Aorta (tissue), 5 donors: ENCODE measurements at regions not wholly inside any gene's neighbourhood (a gene's known extent, or its start where the extent isn't known, plus 50 kb on each side); places are given as distances from the start of the nearest gene placed in this dataset.

Source experiments
- ATAC-seq: fragments of 200-7000 bp; cut with Tn5 transposase; one replicate; pipeline ENCODE4 v1.9.1; 2022; ENCODE audit warnings: moderate library complexity; ENCODE audit not compliant: low FRiP score
- DNase-seq, 2 donors: peaks; one replicate each; pipeline ENCODE4 v3.0.0-alpha.2; 2020
- H3K27ac ChIP-seq, 2 donors: one replicate each; pipeline ENCODE4 v1.5.1; 2013; ENCODE audit warnings: low read length in 2 of 2, mild to moderate bottlenecking in 2 of 2, moderate library complexity in 2 of 2, control low read depth in 1 of 2, inconsistent platforms in 1 of 2, low read depth in 1 of 2
- H3K27me3 ChIP-seq, 2 donors: one replicate each; pipeline ENCODE4 v1.6.1; 2013; ENCODE audit warnings: control low read depth in 1 of 2, low read length in 1 of 2, mild to moderate bottlenecking in 1 of 2, moderate library complexity in 1 of 2; ENCODE audit not compliant: insufficient read depth in 2 of 2, control insufficient read depth in 1 of 2
- H3K36me3 ChIP-seq, 2 donors: one replicate each; pipeline ENCODE4 v1.6.1; 2013; ENCODE audit warnings: control low read depth in 1 of 2, low read length in 1 of 2, mild to moderate bottlenecking in 1 of 2; ENCODE audit not compliant: insufficient read depth in 2 of 2, control insufficient read depth in 1 of 2
- H3K4me1 ChIP-seq, 2 donors: one replicate each; pipeline ENCODE4 v1.6.1; 2013; ENCODE audit warnings: low read length in 2 of 2, control low read depth in 1 of 2, mild to moderate bottlenecking in 1 of 2, moderate library complexity in 1 of 2; ENCODE audit not compliant: insufficient read depth in 2 of 2, control insufficient read depth in 1 of 2
- H3K4me3 ChIP-seq, 2 donors: one replicate each; pipeline ENCODE4 v1.5.1; 2013; ENCODE audit warnings: low read length in 2 of 2, control low read depth in 1 of 2, mild to moderate bottlenecking in 1 of 2
- H3K9me3 ChIP-seq: one replicate; pipeline ENCODE4 v1.6.1; 2013; ENCODE audit warnings: mild to moderate bottlenecking, low read length; ENCODE audit not compliant: control insufficient read depth
- WGBS, 2 donors: extraction: QIAGEN DNeasy Blood & Tissue Kit; methylation state at CpG; one replicate each; pipeline ENCODE4 v1.1.7; 2013; 5-methylcytosine and 5-hydroxymethylcytosine counted together
- intact Hi-C, 2 donors: fragments of 100-400 bp; cut with DNase I; formaldehyde crosslinking; loops; one replicate each; pipeline versions ENCODE4 v1.14.2 to v1.15.0; 2022
- donor health status: healthy with polysubstance abuse.
- donor health status: Bipolar disorder and iron deficiency.
- donor health status: DM: no; HTN: no; CAD: no.
- donor health status: DM: no; HTN: no; CAD: no.
- donor health status: DM: yes; HTN: yes; CAD: no.

DNA sequence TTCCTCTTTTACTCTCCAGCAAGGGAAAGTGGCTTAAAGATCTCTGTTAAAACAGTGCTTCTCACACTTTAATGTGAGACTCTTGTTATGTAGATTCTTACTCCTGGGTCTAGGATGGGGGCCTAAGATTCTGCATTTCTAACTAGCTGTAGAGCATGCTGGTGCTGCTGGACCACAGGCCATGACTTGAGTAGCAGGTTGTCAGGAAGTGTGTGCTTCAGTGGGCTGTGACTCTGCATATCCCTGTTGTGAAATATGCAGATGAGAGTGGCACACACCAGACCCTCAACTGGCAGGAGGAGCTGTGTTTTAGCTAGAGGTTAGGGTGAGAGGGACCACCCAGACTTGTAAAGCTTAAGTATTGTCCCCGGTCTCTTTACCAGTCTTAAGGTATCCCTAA lies 191.1 kb upstream of the DMRT1 start:
- H3K36me3 ChIP-seq = no peaks in the 10 kb centered on the region
- 27 to 39% methylated on average over 1 of the region's 1 CpG for WGBS, 2 donors
- peak overlapping the region in 1 of 2 donors; percentile 60 for H3K4me3 ChIP-seq
- DNase-seq (no peak), ATAC-seq (no peak)
- no peaks in the 10 kb centered on the region for H3K9me3 ChIP-seq
- peaks cover 6% of the 10 kb centered on the region in 2 donors for H3K4me1 ChIP-seq
- no peaks in the 10 kb centered on the region for H3K27me3 ChIP-seq
- H3K27ac ChIP-seq = peak overlapping the region; percentile 46 to 74
- intact Hi-C loops = no loop called here

DNA sequence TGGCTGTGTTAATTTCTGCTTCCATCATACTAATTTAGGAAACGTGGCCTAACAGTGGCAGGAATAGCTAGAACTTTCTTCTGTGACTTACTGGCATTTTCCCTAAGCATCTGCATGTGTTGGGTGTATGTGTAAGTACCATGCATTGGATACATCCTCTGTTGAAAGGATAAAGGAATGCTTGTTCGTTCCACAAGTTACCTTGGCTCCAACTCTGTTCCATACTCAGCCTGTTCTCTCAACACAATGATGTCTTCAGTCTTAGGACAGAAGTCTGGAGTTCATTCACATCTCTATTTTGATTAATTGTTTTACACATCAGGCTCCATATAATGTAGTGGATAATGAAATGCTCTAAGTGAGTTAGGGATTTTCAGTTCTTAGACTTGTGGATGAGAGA lies 190.1 kb upstream of the DMRT1 start:
- ATAC-seq = no peak
- Histone ChIP-seq H3K4me1 (peaks cover 6 to 9% of the 10 kb centered on the region in 2 donors), H3K27me3 (no peaks in the 10 kb centered on the region), H3K9me3 (no peaks in the 10 kb centered on the region), H3K4me3 (no peak overlapping the region), H3K27ac (peak overlapping the region in 1 of 2 donors; percentile 43), H3K36me3 (no peaks in the 10 kb centered on the region)
- DNase-seq = no peak
- WGBS, 2 donors = 7 to 12% methylated on average over 2 of the region's 2 CpGs
- intact Hi-C loops = no loop called here

DNA sequence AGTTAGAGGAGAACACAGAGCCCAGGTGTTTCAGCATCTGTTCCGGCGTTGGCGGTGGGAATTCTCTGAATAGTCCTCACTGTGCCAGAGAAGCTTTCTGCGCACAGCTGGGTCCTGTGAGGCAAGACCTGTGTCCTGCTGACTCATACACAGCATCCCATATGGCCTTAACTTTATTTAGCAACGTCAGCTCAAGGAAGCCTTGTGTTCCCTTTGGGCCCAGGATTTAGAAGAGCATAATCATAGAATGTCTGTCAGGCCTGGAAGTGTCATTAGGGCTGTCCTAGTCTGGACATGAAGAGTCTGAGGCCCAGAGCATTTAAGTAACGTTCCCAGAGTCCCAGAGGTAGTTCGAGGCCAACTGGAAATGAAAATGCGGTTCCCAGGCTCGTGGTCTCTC lies 188.6 kb upstream of the DMRT1 start:
- no peak overlapping the region for H3K4me3 ChIP-seq
- H3K27ac ChIP-seq = no peak overlapping the region
- DNase-seq = no peak
- peak; percentile 36 for ATAC-seq
- peaks cover 6 to 9% of the 10 kb centered on the region in 2 donors for H3K4me1 ChIP-seq
- H3K27me3 ChIP-seq = no peaks in the 10 kb centered on the region
- intact Hi-C loops = no loop called here
- H3K36me3 ChIP-seq = no peaks in the 10 kb centered on the region
- 42 to 50% methylated on average over 9 of the region's 9 CpGs for WGBS, 2 donors
- no peaks in the 10 kb centered on the region for H3K9me3 ChIP-seq

DNA sequence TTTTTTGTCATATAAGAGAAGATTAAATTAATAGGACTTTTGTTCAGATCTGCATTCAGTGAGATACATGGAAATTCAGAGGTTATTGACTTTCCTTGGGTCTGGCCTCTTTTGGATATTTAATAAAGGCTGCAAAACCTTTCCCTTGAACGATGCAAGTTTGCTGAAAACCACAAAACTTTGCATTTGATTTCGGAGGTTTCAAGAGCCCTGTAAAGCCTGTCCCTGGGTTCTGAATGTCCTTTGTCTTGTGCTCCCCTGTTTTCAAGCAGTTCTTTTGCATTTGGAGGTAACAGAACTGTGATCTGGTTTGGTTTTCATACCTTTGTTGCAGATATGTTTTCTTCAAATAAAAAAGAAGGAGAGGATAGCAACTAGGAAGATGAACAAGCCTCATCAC lies 188.1 kb upstream of the DMRT1 start:
- H3K27me3 ChIP-seq = no peaks in the 10 kb centered on the region
- H3K9me3 ChIP-seq = no peaks in the 10 kb centered on the region
- no peak overlapping the region for H3K4me3 ChIP-seq
- WGBS, 2 donors = 45 to 49% methylated on average over 2 of the region's 2 CpGs
- DNase-seq = no peak
- H3K4me1 ChIP-seq = peaks cover 6 to 9% of the 10 kb centered on the region in 2 donors
- H3K36me3 ChIP-seq = no peaks in the 10 kb centered on the region
- ATAC-seq = no peak
- H3K27ac ChIP-seq = no peak overlapping the region
- intact Hi-C loops = no loop called here

DNA sequence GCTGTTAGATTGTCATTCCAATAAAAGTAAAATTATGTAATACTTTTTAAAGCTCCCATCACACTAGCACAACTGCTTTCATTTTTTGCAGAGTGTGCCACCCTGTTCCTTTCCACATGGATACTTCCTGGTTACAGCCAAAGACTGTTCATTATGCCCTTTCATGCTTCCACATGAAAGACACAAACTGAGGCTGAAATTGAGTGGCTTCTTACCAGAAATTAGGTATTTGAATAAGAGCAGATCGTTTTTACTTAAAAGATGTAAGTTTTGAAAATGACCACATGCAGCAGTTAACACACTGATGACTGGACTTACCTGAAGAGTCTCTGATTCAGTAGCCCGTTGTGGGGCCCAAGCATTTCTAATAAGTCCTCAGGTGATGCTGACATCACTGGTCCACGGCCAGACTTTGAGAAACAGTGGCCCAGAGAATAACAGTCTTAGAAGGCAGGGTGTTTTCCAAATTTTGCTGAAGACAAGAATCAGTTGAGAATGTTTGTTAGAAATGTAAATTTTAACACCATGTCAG lies 187.6 kb upstream of the DMRT1 start:
- peaks cover 6 to 9% of the 10 kb centered on the region in 2 donors for H3K4me1 ChIP-seq
- H3K9me3 ChIP-seq = no peaks in the 10 kb centered on the region
- 38 to 42% methylated on average over 3 of the region's 3 CpGs for WGBS, 2 donors
- intact Hi-C loops = no loop called here
- no peak overlapping the region for H3K27ac ChIP-seq
- no peak for ATAC-seq
- no peak overlapping the region for H3K4me3 ChIP-seq
- no peaks in the 10 kb centered on the region for H3K36me3 ChIP-seq
- DNase-seq = no peak
- H3K27me3 ChIP-seq = no peaks in the 10 kb centered on the region

DNA sequence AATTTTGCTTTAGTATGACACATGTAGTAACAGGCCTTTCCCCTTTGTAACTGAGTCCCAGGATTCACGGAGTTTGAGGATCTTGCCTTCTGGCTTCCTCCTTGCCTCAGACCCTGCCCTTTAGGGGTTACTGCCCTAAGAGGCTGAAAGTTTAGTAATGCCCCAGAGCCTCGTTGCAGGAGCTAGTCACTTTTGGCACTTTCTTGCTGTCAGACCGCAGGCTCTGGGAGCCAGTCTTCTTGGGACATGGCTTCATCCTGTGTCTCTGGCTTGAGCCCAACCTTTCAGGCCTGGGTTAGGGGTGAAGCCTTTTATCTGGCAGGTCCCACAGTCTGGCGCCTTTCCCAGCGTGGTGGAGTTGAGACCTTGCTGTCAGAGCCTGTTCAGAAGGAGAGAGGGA lies 185.6 kb upstream of the DMRT1 start:
- Histone ChIP-seq H3K4me1 (peaks cover 3 to 6% of the 10 kb centered on the region in 2 donors), H3K9me3 (no peaks in the 10 kb centered on the region), H3K4me3 (no peak overlapping the region), H3K27me3 (no peaks in the 10 kb centered on the region), H3K36me3 (no peaks in the 10 kb centered on the region), H3K27ac (peak overlapping the region; percentile 16 to 83)
- ATAC-seq (peak; percentile 38), DNase-seq (peak; percentile 82 to 87)
- intact Hi-C loops = no loop called here
- WGBS, 2 donors = 1 to 7% methylated on average over 5 of the region's 5 CpGs

DNA sequence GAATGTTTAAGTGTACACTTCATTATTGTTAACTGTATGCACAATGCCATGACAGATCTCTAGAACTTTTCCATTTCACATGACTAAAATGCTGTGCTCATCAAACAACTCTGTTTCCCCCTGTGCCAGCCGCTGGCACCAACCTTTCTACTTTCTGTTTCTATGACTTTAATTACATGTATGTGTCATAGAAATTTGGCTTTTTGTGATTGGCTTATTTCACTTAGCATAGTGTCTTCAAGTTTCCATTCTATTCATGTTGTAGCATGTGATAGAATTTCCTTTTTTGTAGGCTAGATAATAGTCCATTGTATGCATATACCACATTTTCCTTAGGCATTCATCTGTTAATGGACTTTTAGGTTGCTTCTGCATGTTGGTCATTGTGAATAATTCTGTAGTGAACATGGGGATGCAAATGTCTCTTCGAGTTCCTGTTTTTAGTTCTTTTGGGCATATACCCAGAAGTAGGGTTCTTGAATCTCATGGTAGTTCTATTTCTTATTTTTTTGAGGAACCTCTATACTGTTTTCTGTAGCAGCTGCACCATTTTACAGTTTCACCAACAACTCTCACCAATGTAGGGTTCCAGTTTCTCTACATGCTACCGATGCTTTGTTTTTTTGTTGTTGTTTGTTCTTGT lies 184.4 kb upstream of the DMRT1 start:
- 56% methylated on average over 3 of the region's 3 CpGs for WGBS, 2 donors
- DNase-seq = no peak
- no peak overlapping the region for H3K4me3 ChIP-seq
- H3K4me1 ChIP-seq = peaks cover 0 to 4% of the 10 kb centered on the region in 2 donors
- no peaks in the 10 kb centered on the region for H3K27me3 ChIP-seq
- no peaks in the 10 kb centered on the region for H3K36me3 ChIP-seq
- no peaks in the 10 kb centered on the region for H3K9me3 ChIP-seq
- ATAC-seq = no peak
- no peak overlapping the region for H3K27ac ChIP-seq
- intact Hi-C loops = no loop called here

DNA sequence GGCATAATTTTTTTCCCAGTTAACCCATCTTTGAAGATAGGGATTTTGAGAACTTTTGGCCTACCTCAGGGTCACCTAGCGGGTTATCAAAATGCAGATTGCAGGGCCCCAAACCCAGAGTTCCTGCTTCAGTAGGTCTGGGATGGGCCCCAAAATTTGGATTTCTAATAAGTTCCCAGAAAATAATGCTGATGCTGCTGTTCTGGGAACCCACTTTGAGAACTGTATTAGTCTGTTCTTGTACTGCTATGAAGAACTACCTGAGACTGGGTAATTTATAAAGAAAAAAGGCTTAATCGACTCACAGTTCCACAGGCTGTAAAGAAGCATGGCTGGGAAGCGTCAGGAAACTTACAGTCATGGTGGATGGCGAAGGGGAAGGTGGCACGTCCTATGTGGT lies 182.2 kb upstream of the DMRT1 start:
- Histone ChIP-seq H3K4me3 (no peak overlapping the region), H3K4me1 (peaks cover 0 to 3% of the 10 kb centered on the region in 2 donors), H3K36me3 (no peaks in the 10 kb centered on the region), H3K9me3 (no peaks in the 10 kb centered on the region), H3K27me3 (no peaks in the 10 kb centered on the region), H3K27ac (no peak overlapping the region)
- DNase-seq (no peak), ATAC-seq (no peak)
- intact Hi-C loops = no loop called here
- WGBS, 2 donors = 86 to 87% methylated on average over 5 of the region's 5 CpGs

DNA sequence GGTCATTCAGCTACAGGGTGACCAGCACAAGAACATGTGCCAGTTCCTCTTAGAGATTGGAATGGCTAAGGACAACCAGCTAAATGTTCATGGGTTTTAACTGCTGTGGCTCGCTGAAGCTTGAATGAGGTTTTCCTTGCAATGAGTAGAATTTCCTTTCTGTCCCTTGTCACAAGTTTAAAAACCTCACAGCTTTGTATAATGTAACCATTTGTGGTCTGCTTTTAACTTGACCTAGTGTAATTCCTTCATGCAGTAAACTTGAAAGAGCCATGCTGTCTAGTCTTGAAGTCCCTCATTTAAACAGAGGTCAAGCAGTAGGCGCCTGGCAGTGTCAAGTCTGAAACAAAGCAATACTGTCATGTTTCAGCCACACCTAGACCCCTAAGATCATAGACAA lies 181.3 kb upstream of the DMRT1 start:
- H3K27me3 ChIP-seq = no peaks in the 10 kb centered on the region
- WGBS, 2 donors = 29 to 54% methylated on average over 2 of the region's 2 CpGs
- intact Hi-C loops = no loop called here
- no peaks in the 10 kb centered on the region for H3K9me3 ChIP-seq
- H3K4me1 ChIP-seq = peaks cover 0 to 3% of the 10 kb centered on the region in 2 donors
- H3K36me3 ChIP-seq = no peaks in the 10 kb centered on the region
- ATAC-seq = no peak
- no peak overlapping the region for H3K27ac ChIP-seq
- no peak for DNase-seq
- H3K4me3 ChIP-seq = no peak overlapping the region
